IMR-90 (cell line): ENCODE measurements at regions not wholly inside any gene's neighbourhood (a gene's known extent, or its start where the extent isn't known, plus 50 kb on each side); places are given as distances from the start of the nearest gene placed in this dataset.

Experiments
- ATAC-seq: fragments of 200-7000 bp; cut with Tn5 transposase; 2 replicates; pipeline ENCODE4 v1.9.1; 2020; ENCODE audit warnings: low read depth, mild to moderate bottlenecking, moderate library complexity
- BruUV-seq: library from RNA; stranded (reverse); fragments of 400-500 nt; replicated peaks from 2 replicates; lab custom pipeline; 2021; lab: Mats Ljungman, UMichigan
- CTCF ChIA-PET: fragments of 300-600 bp; formaldehyde crosslinking; extraction: SDS; loops from one replicate; lab custom pipeline; 2021; ENCODE audit warnings: antibody characterized with exemption; lab: Yijun Ruan, JAX
- POLR2A ChIA-PET: fragments of 300-600 bp; sonication (Branson Sonifier 250); formaldehyde crosslinking; loops from one replicate; lab custom pipeline; 2022; ENCODE audit warnings: antibody characterized with exemption; ENCODE audit not compliant: unreplicated experiment; lab: Charles Lee
- DNase-seq: peaks from one replicate; pipeline ENCODE4 v3.0.0; 2013
- H2AFZ ChIP-seq: replicated peaks from 2 replicates; pipeline ENCODE3; 2013; ENCODE audit warnings: low read length, mild to moderate bottlenecking; ENCODE audit not compliant: poor library complexity
- H2AK5ac ChIP-seq: 2 replicates; pipeline ENCODE4 v1.6.1; 2013; ENCODE audit warnings: low read depth, low read length, inconsistent platforms
- H2AK9ac ChIP-seq: replicated peaks from 2 replicates; pipeline ENCODE3; 2013; ENCODE audit warnings: mild to moderate bottlenecking, low read depth, low read length, moderate library complexity; ENCODE audit not compliant: poor library complexity
- H2BK120ac ChIP-seq: 2 replicates; pipeline ENCODE4 v1.6.1; 2013; ENCODE audit warnings: low read depth, low read length, inconsistent platforms
- H2BK15ac ChIP-seq: 3 replicates; pipeline ENCODE4 v1.6.1; 2013; ENCODE audit warnings: low read depth, low read length, inconsistent platforms
- H2BK20ac ChIP-seq: 2 replicates; pipeline ENCODE4 v1.6.1; 2013; ENCODE audit warnings: low read depth, mild to moderate bottlenecking, inconsistent platforms, low read length, moderate library complexity
- H2BK5ac ChIP-seq: 2 replicates; pipeline ENCODE4 v1.6.1; 2013; ENCODE audit warnings: mild to moderate bottlenecking, low read depth, low read length, inconsistent platforms; ENCODE audit not compliant: poor library complexity, severe bottlenecking
- H3K14ac ChIP-seq: replicated peaks from 2 replicates; pipeline ENCODE4 v1.6.1; 2013; ENCODE audit warnings: low read depth, low read length, inconsistent platforms
- H3K18ac ChIP-seq: 2 replicates; pipeline ENCODE4 v1.6.1; 2013; ENCODE audit warnings: low read depth, low read length, control low read depth
- H3K23ac ChIP-seq: 2 replicates; pipeline ENCODE4 v1.6.1; 2013; ENCODE audit warnings: low read depth, low read length, inconsistent platforms
- H3K27ac ChIP-seq: 2 replicates; pipeline ENCODE4 v1.5.1; 2013; ENCODE audit warnings: mild to moderate bottlenecking, control low read depth, low read length; ENCODE audit not compliant: insufficient read depth
- H3K27me3 ChIP-seq: 2 replicates; pipeline ENCODE4 v1.6.1; 2013; ENCODE audit warnings: low read length; ENCODE audit not compliant: control insufficient read depth, insufficient read depth
- H3K36me3 ChIP-seq: 2 replicates; pipeline ENCODE4 v1.6.1; 2013; ENCODE audit warnings: low read length, mixed read lengths; ENCODE audit not compliant: control insufficient read depth, insufficient read depth
- H3K4ac ChIP-seq: 2 replicates; pipeline ENCODE4 v1.6.1; 2013; ENCODE audit warnings: low read depth, low read length, inconsistent platforms
- H3K4me1 ChIP-seq: 2 replicates; pipeline ENCODE4 v1.6.1; 2013; ENCODE audit warnings: low read length, mixed read lengths; ENCODE audit not compliant: control insufficient read depth, insufficient read depth
- H3K4me2 ChIP-seq: 2 replicates; pipeline ENCODE4 v1.6.1; 2013; ENCODE audit warnings: low read depth, mild to moderate bottlenecking, control low read depth, low read length, moderate library complexity
- H3K4me3 ChIP-seq: 2 replicates; pipeline ENCODE4 v1.5.1; 2013; ENCODE audit warnings: low read depth, mild to moderate bottlenecking, control low read depth, low read length, moderate library complexity; ENCODE audit not compliant: insufficient read depth
- H3K56ac ChIP-seq: 2 replicates; pipeline ENCODE4 v1.6.1; 2013; ENCODE audit warnings: low read length, inconsistent platforms; ENCODE audit not compliant: insufficient read depth; ENCODE audit errors: extremely low read depth
- H3K79me1 ChIP-seq, 2 experiments: 2 replicates each; pipeline ENCODE4 v1.6.1; 2013; ENCODE audit warnings: low read length in 2 of 2, inconsistent platforms in 1 of 2, low read depth in 1 of 2
- H3K9ac ChIP-seq: 2 replicates; pipeline ENCODE4 v1.6.1; 2013; ENCODE audit warnings: low read depth, low read length, control low read depth
- H3K9me1 ChIP-seq: 2 replicates; pipeline ENCODE4 v1.6.1; 2013; ENCODE audit warnings: low read length, inconsistent platforms; ENCODE audit not compliant: insufficient read depth
- H3K9me3 ChIP-seq: 2 replicates; pipeline ENCODE4 v1.6.1; 2013; ENCODE audit warnings: low read length; ENCODE audit not compliant: control insufficient read depth, insufficient read depth
- H4K20me1 ChIP-seq: 2 replicates; pipeline ENCODE4 v1.6.1; 2013; ENCODE audit warnings: low read length, inconsistent platforms; ENCODE audit not compliant: insufficient read depth
- H4K5ac ChIP-seq: 2 replicates; pipeline ENCODE4 v1.6.1; 2013; ENCODE audit warnings: mild to moderate bottlenecking, low read depth, low read length, control low read depth
- H4K8ac ChIP-seq, 2 experiments: 2 replicates each; pipeline ENCODE4 v1.6.1; 2013; ENCODE audit warnings: low read depth in 2 of 2, low read length in 2 of 2, control low read depth in 1 of 2, inconsistent platforms in 1 of 2
- H4K91ac ChIP-seq: 2 replicates; pipeline ENCODE4 v1.6.1; 2013; ENCODE audit warnings: low read depth, low read length, inconsistent platforms; ENCODE audit not compliant: insufficient read depth
- BHLHE40 ChIP-seq: fragments of 150-350 bp; IDR thresholded peaks from 2 replicates; pipeline ENCODE4 v1.6.1; 2016; ENCODE audit warnings: mild to moderate bottlenecking, low read depth, low read length
- CEBPB ChIP-seq: IDR thresholded peaks from 2 replicates; pipeline ENCODE4 v1.6.1; 2012; ENCODE audit warnings: low read depth, low read length, improper control_type of control experiment
- CHD1 ChIP-seq: IDR thresholded peaks from 2 replicates; pipeline ENCODE4 v1.6.1; 2012; ENCODE audit warnings: low read depth, low read length, improper control_type of control experiment
- CTCF ChIP-seq: conservative IDR thresholded peaks from 2 replicates; pipeline ENCODE4 v1.5.1; 2012; ENCODE audit warnings: mild to moderate bottlenecking, low read depth, low read length, improper control_type of control experiment
- ELK1 ChIP-seq: fragments of 150-350 bp; IDR thresholded peaks from 2 replicates; pipeline ENCODE4 v1.6.1; 2016; ENCODE audit warnings: low read depth, mild to moderate bottlenecking, low read length, moderate library complexity, borderline replicate concordance
- FOS ChIP-seq: fragments of 150-350 bp; IDR thresholded peaks from 2 replicates; pipeline ENCODE4 v1.6.1; 2016; ENCODE audit warnings: low read depth, low read length
- MAFK ChIP-seq: IDR thresholded peaks from 2 replicates; pipeline ENCODE4 v1.6.1; 2012; ENCODE audit warnings: low read depth, low read length, improper control_type of control experiment
- MAZ ChIP-seq: IDR thresholded peaks from 2 replicates; pipeline ENCODE4 v1.6.1; 2012; ENCODE audit warnings: low read depth, mild to moderate bottlenecking, low read length, improper control_type of control experiment, moderate library complexity, borderline replicate concordance
- MXI1 ChIP-seq: IDR thresholded peaks from 2 replicates; pipeline ENCODE4 v1.6.1; 2012; ENCODE audit warnings: low read depth, mild to moderate bottlenecking, low read length, moderate library complexity, borderline replicate concordance
- NFE2L2 ChIP-seq: fragments of 150-350 bp; IDR thresholded peaks from 2 replicates; pipeline ENCODE4 v1.6.1; 2016; ENCODE audit warnings: low read depth, mild to moderate bottlenecking, low read length
- POLR2A ChIP-seq: IDR thresholded peaks from 2 replicates; pipeline ENCODE4 v1.6.1; 2012; ENCODE audit warnings: mild to moderate bottlenecking, low read depth, low read length
- RAD21 ChIP-seq: IDR thresholded peaks from 2 replicates; pipeline ENCODE4 v1.6.1; 2012; ENCODE audit warnings: low read length, improper control_type of control experiment
- RCOR1 ChIP-seq: IDR thresholded peaks from 2 replicates; pipeline ENCODE4 v1.6.1; 2012; ENCODE audit warnings: mild to moderate bottlenecking, low read length, improper control_type of control experiment; ENCODE audit not compliant: insufficient replicate concordance
- RFX5 ChIP-seq: IDR thresholded peaks from 2 replicates; pipeline ENCODE4 v1.8.0; 2012; ENCODE audit warnings: low read depth, mild to moderate bottlenecking, low read length, moderate library complexity
- SMC3 ChIP-seq: fragments of 150-350 bp; IDR thresholded peaks from 2 replicates; pipeline ENCODE4 v1.6.1; 2016; ENCODE audit warnings: low read depth, mild to moderate bottlenecking, antibody characterized with exemption, low read length, moderate library complexity
- WGBS, 2 experiments: methylation state at CpG; one replicate each; pipeline versions ENCODE4 v1.1.5 to v1.1.7; 2013; ENCODE audit warnings: missing lambda C conversion rate in 2 of 2; ENCODE audit not compliant: insufficient read length in 1 of 2; ENCODE audit errors: extremely low coverage in 2 of 2; 5-methylcytosine and 5-hydroxymethylcytosine counted together
- dilution Hi-C: fragments of 300-500 bp; cut with HindIII; formaldehyde crosslinking; loops from one replicate; pipeline ENCODE4 v1.14.3; 2018; ENCODE audit warnings: low sequenced_read_pairs; ENCODE audit not compliant: unreplicated experiment
- in situ Hi-C: fragments of 300-500 bp; cut with MboI; formaldehyde crosslinking; loops from 3 replicates; pipeline ENCODE4 v1.14.3; 2019; ENCODE audit warnings: low sequenced_read_pairs, inconsistent platforms, mixed read lengths
- intact Hi-C: fragments of 100-400 bp; cut with micrococcal nuclease; formaldehyde crosslinking; loops from 2 replicates; pipeline ENCODE4 v1.10.0; 2022
- TF ChIP-seq, protein P1 (sequence below): fragments of 150-350 bp; IDR thresholded peaks from 2 replicates; pipeline ENCODE4 v1.6.1; 2017; ENCODE audit warnings: mild to moderate bottlenecking, antibody characterized with exemption, low read length, low read depth

GRCh38 chr20:39473536-39473935, 511.4 kb downstream of the DHX35 start:
- POLR2A ChIA-PET, result no interaction called here

More at GRCh38 chr20:39473536-39473935, 511.4 kb downstream of the DHX35 start:
- intact Hi-C loops, result no loop called here
- peaks cover 13% of the 10 kb centered on the region for H3K9me3 ChIP-seq
- H3K14ac ChIP-seq, result no peak overlapping the region
- H3K56ac ChIP-seq, result no peak overlapping the region
- H2AFZ ChIP-seq, result no peak overlapping the region
- no peaks in the 10 kb centered on the region for H3K79me1 ChIP-seq
- CTCF ChIA-PET, result no interaction called here
- no peak overlapping the region for H2BK15ac ChIP-seq
- H4K5ac ChIP-seq, result no peak overlapping the region
- WGBS, 2 experiments, result no CpG with 5 or more reads among the region's 4 CpGs
- H3K18ac ChIP-seq, result no peak overlapping the region
- no peaks in the 10 kb centered on the region for H3K27me3 ChIP-seq
- H2AK9ac ChIP-seq, result no peak overlapping the region
- H4K20me1 ChIP-seq, result no peaks in the 10 kb centered on the region
- no peak overlapping the region for H2BK20ac ChIP-seq
- H3K4me1 ChIP-seq, result no peaks in the 10 kb centered on the region
- H3K36me3 ChIP-seq, result no peaks in the 10 kb centered on the region
- no peaks in the 10 kb centered on the region for H3K9me1 ChIP-seq
- H3K27ac ChIP-seq, result no peak overlapping the region
- no peak overlapping the region for H3K4me3 ChIP-seq
- in situ Hi-C loops, result no loop called here
- no peak overlapping the region for H4K8ac ChIP-seq
- dilution Hi-C loops, result no loop called here
- no TSS peak for BruUV-seq
- no peak overlapping the region for H2BK120ac ChIP-seq
- no peak for TF ChIP-seq NFE2L2
- no peak for TF ChIP-seq ELK1
- no peak for TF ChIP-seq FOS
- no peak for TF ChIP-seq RAD21
- TF ChIP-seq MAZ, result no peak
- TF ChIP-seq CTCF, result no peak
- no peak for TF ChIP-seq SMC3
- no peak for TF ChIP-seq BHLHE40
- no peak for TF ChIP-seq RFX5
- TF ChIP-seq CEBPB, result no peak
- no peak for TF ChIP-seq RCOR1
- TF ChIP-seq, protein P1, sequence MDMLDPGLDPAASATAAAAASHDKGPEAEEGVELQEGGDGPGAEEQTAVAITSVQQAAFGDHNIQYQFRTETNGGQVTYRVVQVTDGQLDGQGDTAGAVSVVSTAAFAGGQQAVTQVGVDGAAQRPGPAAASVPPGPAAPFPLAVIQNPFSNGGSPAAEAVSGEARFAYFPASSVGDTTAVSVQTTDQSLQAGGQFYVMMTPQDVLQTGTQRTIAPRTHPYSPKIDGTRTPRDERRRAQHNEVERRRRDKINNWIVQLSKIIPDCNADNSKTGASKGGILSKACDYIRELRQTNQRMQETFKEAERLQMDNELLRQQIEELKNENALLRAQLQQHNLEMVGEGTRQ, result no peak
- TF ChIP-seq POLR2A, result no peak
- no peak for TF ChIP-seq CHD1
- no peak for TF ChIP-seq MXI1
- no peak for TF ChIP-seq MAFK
- H3K9ac ChIP-seq, result no peak overlapping the region
- DNase-seq (no peak), ATAC-seq (no peak)
- no peak overlapping the region for H3K4ac ChIP-seq
- H2AK5ac ChIP-seq, result no peak overlapping the region
- H2BK5ac ChIP-seq, result no peak overlapping the region
- H3K4me2 ChIP-seq, result no peak overlapping the region
- H4K91ac ChIP-seq, result no peak overlapping the region
- no peak overlapping the region for H3K23ac ChIP-seq
